Stimulated activated naive B cell treated with anti-CD40 and anti-IgM and Interleukin-4, amounts not matched to agents 10 μg/mL and 1 μg/mL and 100 μg/mL, for 72 hours (primary cell): ENCODE measurements at regions not wholly inside any gene's neighbourhood (a gene's known extent, or its start where the extent isn't known, plus 50 kb on each side); places are given as distances from the start of the nearest gene placed in this dataset.

Experiments
- ATAC-seq, 2 donors: fragments of 150-1000 bp; cut with Tn5 transposase; replicated peaks; 2 replicates each; pipeline ENCODE4 v1.10.0; 2021; ENCODE audit warnings: moderate library complexity in 1 of 2
- DNase-seq: peaks from one replicate; pipeline ENCODE4 v3.0.0; 2021
- H3K27ac Mint-ChIP-seq: one replicate; pipeline ENCODE4 v1.8.0; 2022; ENCODE audit warnings: mild to moderate bottlenecking, mixed read lengths
- H3K27me3 Mint-ChIP-seq, 2 donors: one replicate each; pipeline ENCODE4 v1.8.0; 2022; ENCODE audit warnings: mixed read lengths in 2 of 2
- H3K36me3 Mint-ChIP-seq, 2 donors: one replicate each; pipeline ENCODE4 v1.8.0; 2022; ENCODE audit warnings: mixed read lengths in 2 of 2, mild to moderate bottlenecking in 1 of 2
- H3K4me1 Mint-ChIP-seq, 2 donors: one replicate each; pipeline ENCODE4 v1.8.0; 2022; ENCODE audit warnings: mixed read lengths in 2 of 2, mild to moderate bottlenecking in 1 of 2
- H3K4me3 Mint-ChIP-seq, 2 donors: one replicate each; pipeline ENCODE4 v1.8.0; 2022; ENCODE audit warnings: mild to moderate bottlenecking in 2 of 2, mixed read lengths in 2 of 2, moderate library complexity in 1 of 2
- H3K9me3 Mint-ChIP-seq, 2 donors: one replicate each; pipeline ENCODE4 v1.8.0; 2022; ENCODE audit warnings: mixed read lengths in 2 of 2, mild to moderate bottlenecking in 1 of 2

- Mint-ChIP-seq H3K27ac (no peak overlapping the region), H3K4me1 (peaks cover 9 to 27% of the 10 kb centered on the region in 2 donors), H3K27me3 (peaks cover 5 to 8% of the 10 kb centered on the region in 2 donors), H3K4me3 (no peak overlapping the region), H3K36me3 (no peaks in the 10 kb centered on the region), H3K9me3 (no peaks in the 10 kb centered on the region)
- no peak for ATAC-seq
- DNase-seq = no peak
Observed at GRCh38 chr5:125194883-125195282, 448.4 kb upstream of the ZNF608 start.

GRCh38 chr5:125196481-125197111 is 450.2 kb upstream of the ZNF608 start:
- Mint-ChIP-seq H3K27ac (no peak overlapping the region), H3K4me3 (no peak overlapping the region), H3K36me3 (no peaks in the 10 kb centered on the region), H3K27me3 (peaks cover 4 to 5% of the 10 kb centered on the region in 2 donors), H3K4me1 (peaks cover 7 to 23% of the 10 kb centered on the region in 2 donors), H3K9me3 (no peaks in the 10 kb centered on the region)
- no peak for ATAC-seq
- DNase-seq = no peak

- H3K36me3 Mint-ChIP-seq = no peaks in the 10 kb centered on the region
- peaks cover 4 to 5% of the 10 kb centered on the region in 2 donors for H3K27me3 Mint-ChIP-seq
- H3K27ac Mint-ChIP-seq = no peak overlapping the region
- DNase-seq = no peak
- H3K4me3 Mint-ChIP-seq = no peak overlapping the region
- H3K9me3 Mint-ChIP-seq = no peaks in the 10 kb centered on the region
- H3K4me1 Mint-ChIP-seq = peaks cover 6 to 17% of the 10 kb centered on the region in 2 donors
- ATAC-seq = no peak
Observed at GRCh38 chr5:125197321-125197720, 450.9 kb upstream of the ZNF608 start.

- no peak overlapping the region for H3K4me3 Mint-ChIP-seq
- H3K9me3 Mint-ChIP-seq = no peaks in the 10 kb centered on the region
- ATAC-seq (no peak), DNase-seq (no peak)
- H3K4me1 Mint-ChIP-seq = peaks cover 6 to 17% of the 10 kb centered on the region in 2 donors
- no peaks in the 10 kb centered on the region for H3K36me3 Mint-ChIP-seq
- no peak overlapping the region for H3K27ac Mint-ChIP-seq
- H3K27me3 Mint-ChIP-seq = peaks cover 4 to 5% of the 10 kb centered on the region in 2 donors
Observed at GRCh38 chr5:125198270-125198974, 452.0 kb upstream of the ZNF608 start.

- peaks cover 0 to under 1% of the 10 kb centered on the region in 2 donors for H3K9me3 Mint-ChIP-seq
- peaks cover 6 to 17% of the 10 kb centered on the region in 2 donors for H3K4me1 Mint-ChIP-seq
- ATAC-seq (no peak), DNase-seq (no peak)
- H3K36me3 Mint-ChIP-seq = no peaks in the 10 kb centered on the region
- peaks cover 4 to 5% of the 10 kb centered on the region in 2 donors for H3K27me3 Mint-ChIP-seq
- no peak overlapping the region for H3K27ac Mint-ChIP-seq
- H3K4me3 Mint-ChIP-seq = peak overlapping the region in 1 of 2 donors; percentile 16
Observed at GRCh38 chr5:125199373-125199772, 452.9 kb upstream of the ZNF608 start.

- Mint-ChIP-seq H3K4me3 (peak overlapping the region; percentile 84 to 86), H3K36me3 (no peaks in the 10 kb centered on the region), H3K9me3 (peaks cover 0 to 3% of the 10 kb centered on the region in 2 donors), H3K27me3 (peaks cover 0 to 4% of the 10 kb centered on the region in 2 donors), H3K27ac (peak overlapping the region; percentile 26), H3K4me1 (peaks cover 8 to 17% of the 10 kb centered on the region in 2 donors)
- ATAC-seq (peak; percentile 80 to 83), DNase-seq (peak; percentile 8)
Observed at GRCh38 chr5:125199968-125200865, 453.8 kb upstream of the ZNF608 start.

GRCh38 chr5:125200866-125201373 is 454.5 kb upstream of the ZNF608 start:
- no peaks in the 10 kb centered on the region for H3K36me3 Mint-ChIP-seq
- H3K27ac Mint-ChIP-seq = no peak overlapping the region
- ATAC-seq (no peak), DNase-seq (no peak)
- peaks cover 0 to 3% of the 10 kb centered on the region in 2 donors for H3K9me3 Mint-ChIP-seq
- H3K27me3 Mint-ChIP-seq = peaks cover 0 to 4% of the 10 kb centered on the region in 2 donors
- H3K4me3 Mint-ChIP-seq = peak overlapping the region; percentile 84 to 86
- peaks cover 13 to 23% of the 10 kb centered on the region in 2 donors for H3K4me1 Mint-ChIP-seq

- H3K9me3 Mint-ChIP-seq = peaks cover 0 to 3% of the 10 kb centered on the region in 2 donors
- H3K4me1 Mint-ChIP-seq = peaks cover 15 to 27% of the 10 kb centered on the region in 2 donors
- no peak overlapping the region for H3K27ac Mint-ChIP-seq
- DNase-seq (no peak), ATAC-seq (no peak)
- no peaks in the 10 kb centered on the region for H3K36me3 Mint-ChIP-seq
- no peak overlapping the region for H3K4me3 Mint-ChIP-seq
- H3K27me3 Mint-ChIP-seq = peaks cover 0 to 4% of the 10 kb centered on the region in 2 donors
Observed at GRCh38 chr5:125201446-125202052, 455.1 kb upstream of the ZNF608 start.

- ATAC-seq = no peak
- Mint-ChIP-seq H3K9me3 (peaks cover 1 to 3% of the 10 kb centered on the region in 2 donors), H3K4me1 (peaks cover 15 to 27% of the 10 kb centered on the region in 2 donors), H3K4me3 (no peak overlapping the region), H3K27me3 (peaks cover 0 to 4% of the 10 kb centered on the region in 2 donors), H3K27ac (no peak overlapping the region), H3K36me3 (no peaks in the 10 kb centered on the region)
- DNase-seq = no peak
Observed at GRCh38 chr5:125202353-125202752, 455.9 kb upstream of the ZNF608 start.

GRCh38 chr5:125202871-125203438 is 456.5 kb upstream of the ZNF608 start:
- H3K27me3 Mint-ChIP-seq = peaks cover 0 to 4% of the 10 kb centered on the region in 2 donors
- peaks cover 3% of the 10 kb centered on the region in 2 donors for H3K9me3 Mint-ChIP-seq
- H3K36me3 Mint-ChIP-seq = no peaks in the 10 kb centered on the region
- ATAC-seq (no peak), DNase-seq (no peak)
- H3K27ac Mint-ChIP-seq = no peak overlapping the region
- no peak overlapping the region for H3K4me3 Mint-ChIP-seq
- peaks cover 15 to 27% of the 10 kb centered on the region in 2 donors for H3K4me1 Mint-ChIP-seq

- H3K4me3 Mint-ChIP-seq = no peak overlapping the region
- DNase-seq (no peak), ATAC-seq (no peak)
- no peaks in the 10 kb centered on the region for H3K36me3 Mint-ChIP-seq
- H3K9me3 Mint-ChIP-seq = peaks cover 3% of the 10 kb centered on the region in 2 donors
- H3K27ac Mint-ChIP-seq = no peak overlapping the region
- H3K4me1 Mint-ChIP-seq = peaks cover 13 to 22% of the 10 kb centered on the region in 2 donors
- H3K27me3 Mint-ChIP-seq = peaks cover 0 to 4% of the 10 kb centered on the region in 2 donors
Observed at GRCh38 chr5:125203912-125204311, 457.5 kb upstream of the ZNF608 start.

GRCh38 chr5:125205601-125206225 is 459.3 kb upstream of the ZNF608 start:
- Mint-ChIP-seq H3K4me1 (peaks cover 9 to 10% of the 10 kb centered on the region in 2 donors), H3K27ac (no peak overlapping the region), H3K4me3 (peak overlapping the region in 1 of 2 donors; percentile 9), H3K27me3 (no peaks in the 10 kb centered on the region), H3K9me3 (peaks cover 3% of the 10 kb centered on the region in 2 donors), H3K36me3 (no peaks in the 10 kb centered on the region)
- DNase-seq = no peak
- ATAC-seq = peak; percentile 46 to 59

- no peak overlapping the region for H3K27ac Mint-ChIP-seq
- ATAC-seq = no peak
Observed at GRCh38 chr5:125207856-125208255, 461.4 kb upstream of the ZNF608 start.

More at GRCh38 chr5:125207856-125208255, 461.4 kb upstream of the ZNF608 start:
- Mint-ChIP-seq H3K36me3 (no peaks in the 10 kb centered on the region), H3K9me3 (peaks cover 3% of the 10 kb centered on the region in 2 donors), H3K27me3 (no peaks in the 10 kb centered on the region), H3K4me1 (peaks cover 9 to 10% of the 10 kb centered on the region in 2 donors), H3K4me3 (no peak overlapping the region)
- no peak for DNase-seq
